HUDEP-2 (cell line): ENCODE measurements at regions not wholly inside any gene's neighbourhood (a gene's known extent, or its start where the extent isn't known, plus 50 kb on each side); places are given as distances from the start of the nearest gene placed in this dataset.

Experiments
- DNase-seq, 76 experiments: peaks; one replicate each; lab custom pipeline; 2025; ENCODE audit not compliant: unreplicated experiment in 76 of 76; lab: John Stamatoyannopoulos, UW

DNA sequence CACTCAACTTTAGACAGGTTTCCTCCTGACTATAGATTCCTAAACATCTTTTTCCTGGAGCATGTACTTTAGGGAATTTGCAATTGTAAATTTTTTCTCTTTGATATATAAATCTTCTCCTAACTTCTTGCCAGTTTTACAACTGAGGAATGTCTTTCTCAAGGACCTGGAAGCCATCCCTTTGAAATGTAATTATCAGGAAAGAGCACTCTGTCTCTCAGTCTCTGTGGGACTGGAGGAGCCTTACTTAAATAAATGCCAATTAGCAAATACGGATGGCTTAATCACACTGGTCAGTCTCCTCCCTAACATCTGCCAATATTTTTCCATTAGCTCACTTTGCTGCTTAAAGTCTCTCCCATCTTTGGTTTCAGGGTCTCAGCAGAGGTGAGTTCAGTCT is 344.3 kb upstream of the ARRDC3 start:
- no peak for DNase-seq

DNA sequence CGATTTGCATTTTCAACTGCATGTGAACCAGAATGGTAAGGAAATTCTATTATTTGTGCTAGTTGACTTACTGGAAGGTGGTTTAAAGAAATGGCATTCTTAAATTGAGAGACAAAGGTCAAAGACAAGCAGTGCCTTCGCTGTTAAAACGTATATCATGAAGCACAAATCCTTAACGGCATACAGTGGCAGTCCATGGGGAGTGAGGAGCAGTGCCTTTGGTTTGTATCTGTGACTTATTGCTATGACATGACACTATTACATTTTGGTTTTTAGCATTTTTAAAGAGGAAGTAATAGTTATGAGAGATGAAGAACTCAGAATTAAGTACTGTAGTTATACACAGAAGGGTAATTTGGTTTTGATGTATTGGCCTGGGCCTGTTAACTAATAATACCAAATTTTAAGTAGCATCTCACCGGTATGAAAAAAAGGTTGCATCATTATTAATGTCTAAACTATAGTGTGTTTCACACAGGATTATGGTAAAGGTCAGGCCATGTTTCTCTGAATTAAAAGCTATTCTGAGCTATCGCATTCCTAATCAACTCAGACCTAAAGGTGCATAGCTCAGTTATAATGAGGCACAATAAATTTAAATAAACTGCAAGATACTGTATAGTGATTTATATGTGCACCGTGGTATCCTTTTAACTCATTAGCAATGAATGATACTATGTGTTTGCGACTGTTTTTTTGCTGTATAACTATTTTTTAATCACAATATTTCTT is 339.8 kb upstream of the ARRDC3 start:
- DNase-seq = no peak

DNA sequence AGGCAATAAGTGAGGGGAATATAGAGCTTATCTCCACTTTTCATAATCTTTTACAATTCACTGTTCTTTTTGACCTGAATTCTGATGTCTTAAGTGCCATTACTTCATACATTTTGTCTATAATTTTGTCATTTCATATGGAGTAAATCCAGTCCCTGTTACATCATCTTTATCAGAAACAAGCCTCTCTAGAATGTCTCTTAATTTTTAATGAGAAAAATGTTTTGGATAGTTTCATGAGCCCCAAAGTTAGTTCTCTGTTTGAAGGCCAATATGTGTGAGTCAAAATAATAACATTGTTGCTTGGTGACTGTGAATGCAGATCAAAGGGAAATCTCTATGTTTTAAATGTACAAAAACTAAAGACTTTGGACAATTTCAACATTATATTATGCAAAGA is 329.6 kb upstream of the ARRDC3 start:
- no peak for DNase-seq

DNA sequence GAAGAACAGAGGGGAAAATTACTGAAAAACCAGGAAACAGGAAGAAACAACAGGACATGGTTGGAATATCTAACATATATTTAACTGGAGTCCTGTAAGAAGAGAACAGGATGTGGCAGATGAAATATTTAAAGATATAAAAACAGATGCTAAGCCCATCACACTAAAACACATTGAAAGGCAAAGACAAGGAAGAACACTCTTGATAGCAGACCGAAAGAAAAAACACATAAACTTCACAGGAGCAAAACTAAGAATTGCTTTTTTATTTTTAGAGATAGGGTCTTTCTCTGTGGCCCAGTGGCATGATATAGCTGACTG is 324.4 kb upstream of the ARRDC3 start:
- DNase-seq = no peak

DNA sequence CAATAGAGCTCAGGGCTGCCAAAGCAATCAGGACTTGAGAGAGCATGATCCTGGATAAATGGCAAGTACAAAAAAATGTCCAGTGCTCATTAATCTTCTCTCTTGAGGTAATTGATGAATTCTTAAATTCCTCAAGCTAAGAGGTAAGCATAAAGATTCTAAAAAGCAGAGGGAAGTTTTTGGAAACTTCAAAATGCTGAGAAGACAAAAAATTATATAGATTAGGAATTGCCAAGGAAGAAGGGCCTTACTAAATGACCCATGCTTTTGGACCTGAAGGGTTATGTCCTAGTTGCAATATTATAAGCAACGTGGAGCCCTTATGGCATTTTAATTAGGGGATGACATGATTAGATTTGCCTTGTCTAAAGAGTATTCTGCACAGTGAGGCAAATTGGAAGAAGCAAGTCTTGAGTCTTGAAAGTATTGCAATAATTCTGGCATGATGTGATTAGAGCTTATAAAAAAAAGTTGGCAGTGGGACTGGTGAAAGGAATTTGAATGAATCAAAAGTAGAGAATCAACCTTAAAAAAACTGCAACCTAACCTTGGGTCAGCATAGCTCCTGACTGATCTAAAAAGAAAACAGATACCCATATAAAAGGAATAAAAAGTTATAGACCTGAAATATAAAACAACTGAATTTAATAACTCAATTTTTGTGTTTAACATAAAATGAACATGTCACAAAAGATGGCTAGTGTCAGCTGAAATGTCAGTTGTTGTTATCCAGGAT is 323.8 kb upstream of the ARRDC3 start:
- no peak for DNase-seq

DNA sequence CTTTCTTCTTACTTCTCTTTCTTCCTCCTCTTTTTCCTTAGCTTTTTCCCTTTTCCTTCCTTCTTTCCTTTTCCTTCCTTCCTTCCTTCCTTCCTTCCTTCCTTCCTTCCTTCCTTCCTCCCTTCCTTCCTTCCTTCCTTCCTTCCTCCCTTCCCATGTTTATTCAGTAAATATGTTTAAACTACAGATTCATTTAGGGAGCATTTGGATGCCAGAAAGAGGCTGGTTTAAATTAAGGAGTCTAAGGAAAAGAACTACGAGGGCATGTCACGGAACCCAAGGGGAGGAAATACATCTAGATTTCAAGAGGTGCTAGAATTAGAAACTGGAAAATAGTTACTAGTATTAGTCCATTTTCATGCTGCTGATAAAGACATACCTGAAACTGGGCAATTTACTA is 320.0 kb upstream of the ARRDC3 start:
- DNase-seq = no peak

DNA sequence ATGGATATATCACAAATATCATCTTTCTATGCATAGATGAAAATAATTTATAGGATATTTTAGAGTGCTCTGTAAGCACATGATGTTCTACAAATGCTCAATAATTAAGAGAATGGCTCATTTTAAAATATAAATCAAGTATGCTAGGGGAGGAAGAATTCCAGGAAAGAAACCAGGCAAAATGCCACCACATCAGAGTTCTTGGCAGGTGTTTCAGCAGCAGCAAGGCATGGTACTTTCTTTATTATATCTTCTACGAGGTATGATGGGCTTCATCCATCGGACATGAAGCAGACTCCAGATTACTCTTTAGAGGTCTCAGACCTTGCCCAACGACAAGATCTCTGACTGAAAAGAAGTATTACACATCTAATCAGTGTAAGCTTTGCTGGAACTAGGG is 316.3 kb upstream of the ARRDC3 start:
- no peak for DNase-seq

DNA sequence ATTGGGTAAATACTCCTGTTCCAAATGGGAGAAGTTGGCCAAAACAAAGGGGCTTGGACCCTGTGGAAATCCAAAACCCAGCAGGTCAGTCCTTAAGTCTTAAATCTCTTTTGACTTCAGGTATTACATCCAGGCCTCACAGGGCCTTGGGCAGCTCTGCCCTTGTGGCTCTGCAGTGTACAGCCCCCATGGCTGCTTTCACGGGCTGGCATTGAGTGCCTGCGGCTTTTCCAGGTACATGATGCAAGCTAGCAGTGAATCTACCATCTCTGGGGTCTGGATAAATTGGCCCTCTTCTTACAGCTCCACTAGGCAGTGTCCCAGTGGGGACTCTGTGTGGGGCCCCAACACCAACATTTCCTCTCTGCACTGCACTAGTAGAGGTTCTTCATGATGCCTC is 308.5 kb upstream of the ARRDC3 start:
- DNase-seq = no peak

DNA sequence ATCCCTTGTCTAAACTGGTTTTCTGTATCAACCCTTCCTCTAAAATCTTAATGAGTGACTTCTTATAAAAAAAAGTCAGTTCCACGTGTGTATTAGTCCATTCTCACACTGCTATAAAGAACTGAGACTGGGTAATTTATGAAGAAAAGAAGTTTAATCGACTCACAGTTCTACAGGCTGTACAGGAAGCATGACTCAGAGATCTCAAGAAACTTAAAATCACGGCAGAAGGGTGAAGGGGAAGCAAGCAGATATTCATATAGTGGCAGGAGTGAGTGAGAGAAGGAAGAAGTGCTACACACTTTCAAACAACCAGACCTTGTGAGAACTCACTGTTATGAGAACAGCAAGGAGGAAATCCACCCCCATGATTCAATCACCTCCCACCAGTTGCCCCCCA is 307.8 kb upstream of the ARRDC3 start:
- no peak for DNase-seq

DNA sequence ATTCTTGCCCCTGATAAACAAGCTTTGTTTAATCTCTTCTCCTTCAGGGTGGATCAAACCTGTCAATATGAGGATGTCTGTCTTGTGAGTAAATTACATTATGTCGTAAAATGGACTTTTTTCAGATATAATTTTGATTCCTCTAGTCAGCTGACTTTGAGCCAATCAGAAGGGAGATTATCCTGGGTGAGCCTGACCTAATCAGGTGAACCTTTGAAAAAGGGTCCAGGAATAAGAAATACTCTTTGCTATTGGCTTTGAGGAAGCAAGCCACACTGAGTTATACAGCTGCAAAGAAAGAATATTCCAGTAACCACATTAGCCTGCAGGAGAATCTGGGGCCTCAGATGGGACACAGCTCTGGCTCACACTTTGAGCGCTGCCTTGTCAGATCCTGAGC is 304.3 kb upstream of the ARRDC3 start:
- DNase-seq = no peak

DNA sequence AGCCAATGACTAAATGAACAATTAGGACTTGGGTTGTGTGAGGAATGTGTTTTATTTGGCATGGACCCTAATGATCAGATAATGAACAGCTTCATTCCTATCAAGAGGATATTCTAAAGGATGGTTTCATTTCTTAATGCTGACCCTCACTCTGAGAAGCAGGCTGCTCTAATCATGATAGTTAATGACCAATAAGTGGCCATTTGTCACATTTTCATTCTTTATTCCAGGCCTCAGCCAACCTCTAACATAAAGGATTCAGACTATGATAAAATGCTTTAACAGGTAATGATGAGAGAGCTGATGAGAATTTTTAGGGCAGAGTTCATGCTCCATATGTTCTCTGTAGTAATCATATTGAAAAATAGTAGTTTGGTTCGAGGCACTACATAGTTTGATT is 301.5 kb upstream of the ARRDC3 start:
- no peak for DNase-seq

DNA sequence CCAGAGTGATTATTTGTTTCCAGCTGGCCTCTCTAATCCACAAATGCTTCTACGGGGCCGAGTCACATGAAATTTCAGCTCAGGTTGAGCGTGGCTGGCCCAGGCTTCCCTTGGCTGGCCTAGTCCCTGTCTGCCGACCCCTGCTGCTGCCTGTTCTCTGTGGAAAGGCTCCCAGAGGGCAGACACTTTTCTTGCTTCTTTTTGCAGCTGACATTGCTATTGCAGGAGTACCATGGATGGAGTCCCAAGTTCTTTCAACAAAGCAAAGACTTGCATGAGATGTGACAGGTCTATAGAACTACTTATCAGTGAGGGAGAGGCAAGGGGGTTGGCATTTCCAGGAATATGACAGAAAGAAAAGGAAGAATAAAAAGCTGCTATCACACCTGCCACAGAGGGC is 287.4 kb upstream of the ARRDC3 start:
- DNase-seq = peak in 1 of 76 experiments; percentile 6

DNA sequence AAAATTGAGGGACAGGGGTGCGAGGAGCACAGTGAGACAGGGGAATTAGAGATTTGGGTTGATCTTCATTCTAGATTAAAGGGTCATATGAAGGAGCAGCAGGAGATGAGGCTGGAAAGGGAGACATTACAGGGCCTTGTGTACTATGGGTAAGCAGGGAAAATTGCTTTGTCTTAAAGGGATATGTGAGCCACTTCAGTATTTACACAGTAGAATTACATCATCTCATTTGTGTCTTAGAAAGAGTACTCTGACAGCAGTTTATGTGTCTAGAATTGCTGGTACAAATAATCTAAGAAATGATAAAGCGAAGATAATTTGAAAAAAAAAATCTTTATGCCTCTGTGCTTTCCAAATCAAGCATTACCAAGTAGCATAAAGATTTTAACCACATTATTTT is 287.0 kb upstream of the ARRDC3 start:
- DNase-seq = no peak

DNA sequence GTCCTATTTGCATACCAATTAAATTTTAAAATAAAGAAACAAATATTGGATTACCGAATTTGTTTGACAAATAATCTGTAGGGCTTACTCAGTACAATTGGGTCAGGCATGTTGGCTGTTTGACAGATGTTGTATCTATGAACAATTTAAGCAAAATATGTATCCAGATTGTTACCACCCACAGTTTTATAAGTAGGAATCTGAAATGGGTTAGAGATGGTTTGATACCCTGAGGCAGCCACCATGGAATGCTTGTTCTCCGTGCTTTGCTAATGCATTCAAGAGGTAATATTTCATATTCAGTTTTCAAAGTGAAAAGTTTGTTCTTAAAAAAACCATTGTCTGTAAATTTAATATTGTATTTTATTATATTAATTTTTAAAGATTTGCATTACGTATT is 285.1 kb upstream of the ARRDC3 start:
- DNase-seq = no peak

DNA sequence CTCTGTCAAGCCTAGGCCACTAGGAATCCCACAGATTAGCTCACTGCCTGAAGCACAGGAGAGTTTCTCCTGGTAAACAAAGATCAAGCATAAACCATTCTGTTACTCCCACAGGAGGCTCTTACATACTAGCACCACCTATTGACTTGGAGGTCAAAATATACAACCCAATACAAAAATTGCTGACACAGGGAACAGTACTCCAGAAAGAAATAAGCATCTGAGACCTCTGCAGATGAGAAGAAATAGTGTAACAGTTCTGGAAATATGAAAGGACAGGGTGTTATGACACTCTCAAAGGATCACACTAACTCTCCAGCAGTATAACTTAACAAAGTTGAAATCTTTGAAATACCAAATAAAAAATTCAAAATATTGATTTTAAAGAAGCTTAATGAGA is 269.6 kb upstream of the ARRDC3 start:
- no peak for DNase-seq

DNA sequence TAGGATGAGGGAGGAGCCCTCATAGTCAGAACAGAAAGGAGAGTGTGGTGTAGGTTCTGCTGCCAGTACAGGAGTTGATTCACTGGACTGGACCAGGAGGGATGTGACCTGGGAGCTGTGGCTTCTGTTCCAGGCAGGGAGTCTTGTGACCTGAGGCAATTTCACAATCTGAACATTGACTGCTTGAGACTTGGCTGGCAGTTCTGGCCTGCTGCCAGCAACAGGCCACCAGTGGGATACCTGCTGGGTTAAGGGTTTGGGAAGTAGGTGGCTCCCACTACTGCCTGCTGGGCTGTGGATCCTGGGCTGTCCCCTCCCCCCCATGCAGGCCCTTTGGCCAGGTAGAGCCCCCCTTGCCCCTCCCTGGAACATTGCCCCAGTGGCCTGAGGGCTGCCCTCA is 268.6 kb upstream of the ARRDC3 start:
- peak in 1 of 76 experiments; percentile 7 for DNase-seq

DNA sequence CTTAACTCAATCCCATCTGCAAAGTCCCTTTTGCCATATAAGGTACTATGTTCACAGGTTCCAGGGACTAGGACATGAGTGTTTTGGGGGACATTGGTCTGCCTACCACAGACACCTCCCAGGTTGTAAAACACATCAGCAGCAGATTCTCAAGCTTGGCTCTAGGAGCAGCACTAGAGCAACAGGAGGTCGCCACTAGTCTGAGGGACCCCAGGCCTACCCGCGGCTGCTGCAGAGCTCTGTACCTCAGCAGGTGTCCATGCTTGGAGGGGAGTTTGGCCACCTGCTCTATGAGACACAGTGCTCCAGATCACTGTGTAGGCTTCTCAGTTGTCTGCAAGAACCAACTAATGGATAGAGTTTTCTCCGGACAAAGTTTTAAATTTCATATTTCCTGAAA is 262.2 kb upstream of the ARRDC3 start:
- no peak for DNase-seq

DNA sequence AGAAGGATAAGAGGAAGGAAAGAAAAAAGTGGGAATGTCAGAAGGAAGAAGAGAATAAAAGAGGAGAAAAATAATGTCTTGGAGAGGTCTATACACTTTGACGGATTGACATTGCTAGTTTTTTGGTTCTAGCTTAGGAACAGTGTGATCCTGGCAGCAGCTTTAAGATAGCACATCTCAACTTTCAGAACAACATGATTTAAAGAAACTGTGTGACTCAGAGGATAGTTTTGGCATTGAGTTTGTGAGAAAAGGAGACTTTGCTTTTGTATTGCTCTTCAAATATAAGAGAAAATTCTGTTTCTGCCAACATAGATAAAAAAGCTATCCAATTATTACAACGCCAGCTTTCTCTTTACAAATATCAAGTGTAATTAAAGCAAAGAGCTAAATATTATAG is 260.7 kb upstream of the ARRDC3 start:
- DNase-seq = no peak

DNA sequence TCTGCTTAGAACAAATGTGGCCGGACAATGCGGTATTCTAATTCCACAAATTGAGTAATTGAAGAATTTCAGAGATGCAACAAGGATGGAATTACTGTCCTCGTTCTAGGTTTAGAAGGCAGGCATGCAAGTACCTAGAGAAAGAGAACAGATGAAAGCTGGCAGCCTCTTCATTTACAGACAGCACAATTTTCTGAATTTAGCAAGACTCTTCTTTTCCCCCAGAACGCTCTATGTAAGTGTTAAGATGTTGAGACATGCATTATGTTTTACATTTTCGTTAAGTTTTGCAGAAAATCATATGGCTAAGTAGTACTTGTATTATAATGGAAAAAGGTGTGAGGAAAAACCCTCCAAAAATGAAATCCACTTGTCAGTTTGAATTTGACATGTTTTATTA is 259.5 kb upstream of the ARRDC3 start:
- no peak for DNase-seq

DNA sequence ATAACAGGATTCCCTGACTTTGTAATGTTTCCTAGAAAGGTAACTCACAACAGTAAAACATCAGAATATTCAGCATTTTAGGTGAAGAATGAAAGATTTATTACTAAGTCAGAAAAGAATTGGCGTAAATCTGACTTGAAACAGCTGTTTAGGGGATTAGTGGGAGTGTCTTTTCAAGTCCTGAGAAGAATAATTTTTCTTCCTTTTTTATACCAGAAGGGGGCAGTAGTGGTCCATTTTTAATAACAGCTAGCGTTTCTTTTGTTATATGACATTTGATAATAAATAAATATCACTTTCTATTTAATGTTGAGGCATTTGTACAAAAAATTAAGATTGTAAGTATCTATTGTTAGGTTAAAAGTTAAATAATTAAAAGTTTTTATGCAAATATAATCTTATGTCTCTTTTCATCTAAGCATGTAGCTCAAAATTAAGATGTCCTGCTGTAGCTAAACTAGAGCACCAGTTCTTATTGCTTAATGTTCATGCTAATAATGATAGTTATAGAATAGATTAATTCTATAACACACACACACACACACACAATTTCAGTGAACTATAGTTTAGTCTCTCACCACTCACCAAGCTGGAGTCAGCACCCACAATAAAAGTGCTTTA is 258.7 kb upstream of the ARRDC3 start:
- peak in 15 of 76 experiments; percentile 1 to 31 (median 8) for DNase-seq

DNA sequence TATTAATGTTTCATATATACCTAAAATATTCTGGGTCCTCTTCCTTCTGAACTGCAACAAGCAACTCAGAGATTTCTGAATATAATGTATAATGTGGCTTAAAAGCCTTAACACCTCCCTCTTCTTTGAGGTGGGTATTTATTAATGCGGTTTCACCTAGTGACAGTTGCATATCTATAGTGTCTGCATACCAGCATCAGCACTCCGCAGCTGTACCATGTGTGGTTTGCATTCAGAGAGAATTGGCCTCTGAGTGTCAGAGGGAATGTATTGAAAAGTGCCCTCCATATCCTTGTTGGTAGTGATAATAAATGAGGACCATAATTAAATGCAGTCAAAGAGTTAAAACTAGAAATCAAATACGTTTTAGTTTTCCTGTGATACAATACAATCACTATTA is 256.6 kb upstream of the ARRDC3 start:
- DNase-seq = no peak

DNA sequence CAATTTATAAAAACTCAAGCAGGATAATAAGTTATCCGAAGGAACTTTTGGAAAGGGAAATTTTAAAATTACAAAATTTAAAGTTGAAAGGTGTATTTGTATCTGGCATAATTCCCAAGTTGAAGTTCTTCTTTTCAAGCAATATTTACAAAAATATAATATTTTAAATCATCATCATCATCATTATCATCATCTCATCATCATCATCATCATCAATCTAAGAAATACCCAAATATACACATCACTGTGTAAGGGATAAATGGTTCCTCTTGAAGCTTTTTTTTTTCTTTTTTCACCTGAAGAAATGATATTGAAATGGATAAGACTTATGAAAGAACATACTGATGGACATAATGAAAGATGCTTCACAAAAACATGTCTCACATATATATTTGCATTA is 254.9 kb upstream of the ARRDC3 start:
- no peak for DNase-seq
